B cell (primary cell): ENCODE measurements at regions not wholly inside any gene's neighbourhood (a gene's known extent, or its start where the extent isn't known, plus 50 kb on each side); places are given as distances from the start of the nearest gene placed in this dataset.

Experiments
- EZH2 ChIP-seq: IDR thresholded peaks from 2 replicates; pipeline ENCODE4 v1.6.1; 2012; ENCODE audit warnings: borderline replicate concordance, low read depth, mild to moderate bottlenecking, moderate library complexity, low read length; ENCODE audit not compliant: insufficient read depth, poor library complexity, severe bottlenecking
- TF ChIP-seq, protein P1 (sequence below): fragments of 200-600 bp; IDR thresholded peaks from one replicate; pipeline ENCODE4 v1.8.0; 2022; ENCODE audit warnings: antibody characterized with exemption, mild to moderate bottlenecking

DNA sequence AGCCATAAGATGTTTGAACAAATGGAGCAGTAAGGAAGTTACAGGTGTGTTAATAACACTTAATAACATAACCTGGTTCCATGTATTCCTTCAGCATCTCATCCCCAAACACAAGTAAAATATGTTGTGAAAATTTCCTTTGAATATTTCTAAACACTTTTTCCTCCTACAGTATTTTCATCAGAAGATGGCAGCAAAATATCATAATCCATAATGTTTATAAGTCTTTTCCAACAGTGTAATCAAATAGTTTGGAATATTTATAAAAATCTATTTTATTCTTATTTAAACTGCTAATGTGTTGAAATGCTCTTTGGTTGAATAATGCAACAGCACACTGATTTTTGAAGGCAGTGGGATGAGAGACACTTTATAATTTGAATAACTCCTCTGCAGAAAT, 1020.5 kb downstream of the OTOL1 start:
- TF ChIP-seq, protein P1, sequence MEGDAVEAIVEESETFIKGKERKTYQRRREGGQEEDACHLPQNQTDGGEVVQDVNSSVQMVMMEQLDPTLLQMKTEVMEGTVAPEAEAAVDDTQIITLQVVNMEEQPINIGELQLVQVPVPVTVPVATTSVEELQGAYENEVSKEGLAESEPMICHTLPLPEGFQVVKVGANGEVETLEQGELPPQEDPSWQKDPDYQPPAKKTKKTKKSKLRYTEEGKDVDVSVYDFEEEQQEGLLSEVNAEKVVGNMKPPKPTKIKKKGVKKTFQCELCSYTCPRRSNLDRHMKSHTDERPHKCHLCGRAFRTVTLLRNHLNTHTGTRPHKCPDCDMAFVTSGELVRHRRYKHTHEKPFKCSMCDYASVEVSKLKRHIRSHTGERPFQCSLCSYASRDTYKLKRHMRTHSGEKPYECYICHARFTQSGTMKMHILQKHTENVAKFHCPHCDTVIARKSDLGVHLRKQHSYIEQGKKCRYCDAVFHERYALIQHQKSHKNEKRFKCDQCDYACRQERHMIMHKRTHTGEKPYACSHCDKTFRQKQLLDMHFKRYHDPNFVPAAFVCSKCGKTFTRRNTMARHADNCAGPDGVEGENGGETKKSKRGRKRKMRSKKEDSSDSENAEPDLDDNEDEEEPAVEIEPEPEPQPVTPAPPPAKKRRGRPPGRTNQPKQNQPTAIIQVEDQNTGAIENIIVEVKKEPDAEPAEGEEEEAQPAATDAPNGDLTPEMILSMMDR: no peak
- TF ChIP-seq EZH2: no peak
